Mesenchymal stem cell (in vitro differentiated cells and primary cell): ENCODE measurements at regions not wholly inside any gene's neighbourhood (a gene's known extent, or its start where the extent isn't known, plus 50 kb on each side); places are given as distances from the start of the nearest gene placed in this dataset.
"Not testable (repeated sequence)": the region's sequence is repeated elsewhere in the genome, so short reads cannot be mapped to it uniquely, and the experiment has no call there.

Experiments
- DNase-seq: peaks from one replicate; pipeline ENCODE4 v3.0.0-alpha.2; 2013
- H2AFZ ChIP-seq: one replicate; pipeline ENCODE4 v1.6.1; 2013; ENCODE audit warnings: low read depth, mild to moderate bottlenecking, control low read depth, inconsistent platforms, low read length, moderate library complexity
- H2AK5ac ChIP-seq: 2 replicates; pipeline ENCODE4 v1.6.1; 2013; ENCODE audit warnings: low read length, moderate library complexity, mild to moderate bottlenecking, inconsistent platforms; ENCODE audit not compliant: severe bottlenecking
- H2BK120ac ChIP-seq: one replicate; pipeline ENCODE4 v1.6.1; 2013; ENCODE audit warnings: low read depth, mild to moderate bottlenecking, inconsistent platforms, low read length, moderate library complexity
- H2BK12ac ChIP-seq, 2 experiments: one replicate each; pipeline ENCODE4 v1.6.1; 2013; ENCODE audit warnings: inconsistent platforms in 2 of 2, low read length in 2 of 2, mild to moderate bottlenecking in 2 of 2, moderate library complexity in 2 of 2, control low read depth in 1 of 2
- H2BK15ac ChIP-seq: one replicate; pipeline ENCODE4 v1.6.1; 2013; ENCODE audit warnings: mild to moderate bottlenecking, low read depth, inconsistent platforms; ENCODE audit not compliant: poor library complexity, severe bottlenecking
- H2BK5ac ChIP-seq: 2 replicates; pipeline ENCODE4 v1.6.1; 2013; ENCODE audit warnings: low read depth, mild to moderate bottlenecking, low read length, control low read depth, inconsistent platforms; ENCODE audit not compliant: poor library complexity, severe bottlenecking
- H3K14ac ChIP-seq, 2 experiments: one replicate each; pipeline ENCODE4 v1.6.1; 2013; ENCODE audit warnings: inconsistent platforms in 2 of 2, low read length in 2 of 2, control low read depth in 1 of 2, mild to moderate bottlenecking in 1 of 2, moderate library complexity in 1 of 2
- H3K18ac ChIP-seq, 2 experiments: one replicate each; pipeline ENCODE4 v1.6.1; 2013; ENCODE audit warnings: inconsistent platforms in 2 of 2, low read length in 2 of 2, control low read depth in 1 of 2, low read depth in 1 of 2, mild to moderate bottlenecking in 1 of 2
- H3K23ac ChIP-seq, 2 experiments: one replicate each; pipeline ENCODE4 v1.6.1; 2013; ENCODE audit warnings: inconsistent platforms in 2 of 2, low read length in 2 of 2, mild to moderate bottlenecking in 2 of 2, moderate library complexity in 2 of 2, control low read depth in 1 of 2
- H3K27ac ChIP-seq: 2 replicates; pipeline ENCODE4 v1.5.1; 2013; ENCODE audit warnings: mild to moderate bottlenecking, moderate library complexity, low read length, control low read depth, inconsistent platforms; ENCODE audit not compliant: poor library complexity, severe bottlenecking
- H3K27me3 ChIP-seq, 2 experiments: 2 replicates each; pipeline versions ENCODE4 v1.6.1 to v1.7.0; 2013; ENCODE audit warnings: low read length in 2 of 2, mild to moderate bottlenecking in 2 of 2, moderate library complexity in 2 of 2, control low read depth in 1 of 2, inconsistent platforms in 1 of 2; ENCODE audit not compliant: control insufficient read depth in 1 of 2, insufficient read depth in 1 of 2
- H3K36me3 ChIP-seq, 2 experiments: 2 replicates each; pipeline versions ENCODE4 v1.6.1 to v1.7.0; 2013; ENCODE audit warnings: low read length in 2 of 2, control low read depth in 1 of 2, inconsistent platforms in 1 of 2, low read depth in 1 of 2, mild to moderate bottlenecking in 1 of 2; ENCODE audit not compliant: insufficient read depth in 2 of 2, control insufficient read depth in 1 of 2
- H3K4ac ChIP-seq, 2 experiments: one replicate each; pipeline ENCODE4 v1.6.1; 2013; ENCODE audit warnings: inconsistent platforms in 2 of 2, low read length in 2 of 2, mild to moderate bottlenecking in 2 of 2, moderate library complexity in 2 of 2, control low read depth in 1 of 2, low read depth in 1 of 2
- H3K4me1 ChIP-seq: 2 replicates; pipeline ENCODE4 v1.6.1; 2013; ENCODE audit warnings: low read depth, low read length, control low read depth; ENCODE audit not compliant: control insufficient read depth, insufficient read depth
- H3K4me2 ChIP-seq: 2 replicates; pipeline ENCODE4 v1.6.1; 2013; ENCODE audit warnings: low read length, mild to moderate bottlenecking, inconsistent platforms; ENCODE audit not compliant: poor library complexity, severe bottlenecking
- H3K4me3 ChIP-seq, 2 experiments: 2 replicates each; pipeline versions ENCODE4 v1.5.1 to v1.7.0; 2013; ENCODE audit warnings: low read length in 2 of 2, mild to moderate bottlenecking in 2 of 2, control low read depth in 1 of 2, low read depth in 1 of 2; ENCODE audit not compliant: insufficient read depth in 1 of 2
- H3K79me1 ChIP-seq: replicated peaks from 2 replicates; pipeline ENCODE4 v1.6.1; 2013; ENCODE audit warnings: mild to moderate bottlenecking, control low read depth, low read length, inconsistent platforms; ENCODE audit not compliant: poor library complexity, severe bottlenecking
- H3K9ac ChIP-seq: 2 replicates; pipeline ENCODE4 v1.7.0; 2013; ENCODE audit warnings: mild to moderate bottlenecking, low read length, moderate library complexity
- H3K9me3 ChIP-seq: 2 replicates; pipeline ENCODE4 v1.7.0; 2013; ENCODE audit warnings: mild to moderate bottlenecking, low read length; ENCODE audit not compliant: control insufficient read depth
- H4K8ac ChIP-seq: one replicate; pipeline ENCODE4 v1.6.1; 2013; ENCODE audit warnings: inconsistent platforms, mild to moderate bottlenecking, low read length, moderate library complexity
- H4K91ac ChIP-seq: one replicate; pipeline ENCODE4 v1.6.1; 2013; ENCODE audit warnings: mild to moderate bottlenecking, low read length, inconsistent platforms
- WGBS: methylation state at CpG from one replicate; pipeline ENCODE4 v1.1.7; 2013; ENCODE audit warnings: mixed read lengths; 5-methylcytosine and 5-hydroxymethylcytosine counted together

DNA sequence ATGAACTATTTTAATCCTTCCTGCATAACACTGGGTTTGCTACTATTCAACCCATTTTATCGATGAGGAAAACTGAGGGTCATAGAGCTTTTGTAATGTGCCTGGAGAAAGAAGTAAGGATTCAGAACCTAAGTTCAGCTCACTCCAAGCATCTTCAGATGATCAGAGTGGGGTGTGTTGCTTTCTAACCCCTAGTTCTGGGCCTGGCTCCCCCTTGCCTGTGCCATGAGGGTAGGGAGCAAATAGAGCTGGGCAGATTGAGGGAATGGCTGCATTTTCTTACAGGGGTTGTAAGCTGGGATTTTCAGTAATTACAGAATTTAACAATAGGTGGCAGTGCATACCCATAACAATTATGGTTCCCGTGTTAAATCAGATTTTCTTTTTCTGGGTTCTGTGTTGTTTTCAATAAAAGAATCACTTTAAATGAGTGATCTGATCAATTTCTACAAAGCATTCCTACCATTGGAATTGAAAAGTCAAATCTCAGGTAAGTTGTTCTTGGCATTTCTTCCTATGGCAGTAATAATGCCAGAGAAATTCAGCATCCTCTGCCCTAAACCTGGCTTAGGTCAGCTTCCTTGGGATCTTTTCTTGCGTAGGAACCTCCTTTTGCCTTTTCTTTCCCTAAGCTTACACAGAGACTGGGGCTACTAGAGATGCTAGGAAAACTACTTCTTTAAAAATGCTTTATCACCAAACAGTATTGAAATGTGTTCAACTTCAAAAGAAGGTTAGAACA is 103.8 kb upstream of the IL12A start:
- Histone ChIP-seq H2BK120ac (no peak overlapping the region), H3K4ac (peak overlapping the region in 1 of 2 experiments; percentile 46), H3K18ac (peak overlapping the region in 1 of 2 experiments; percentile 95), H2BK15ac (no peak overlapping the region), H3K9ac (no peak overlapping the region), H2BK5ac (no peak overlapping the region), H3K27me3 (no peaks in the 10 kb centered on the region), H3K9me3 (no peaks in the 10 kb centered on the region), H3K27ac (no peak overlapping the region), H3K4me3 (no peak overlapping the region), H3K36me3 (peaks cover 5 to 21% of the 10 kb centered on the region in 2 experiments), H4K91ac (peak overlapping the region; percentile 82), H2BK12ac (peak overlapping the region in 1 of 2 experiments; percentile 88), H3K4me1 (peaks cover 12% of the 10 kb centered on the region), H2AFZ (no peak overlapping the region), H3K4me2 (no peak overlapping the region), H3K23ac (no peak overlapping the region), H4K8ac (no peak overlapping the region), H3K79me1 (peaks cover 27% of the 10 kb centered on the region), H2AK5ac (no peak overlapping the region), H3K14ac (no peak overlapping the region)
- DNase-seq = peak; percentile 60
- WGBS = 100% methylated on average over 2 of the region's 3 CpGs

DNA sequence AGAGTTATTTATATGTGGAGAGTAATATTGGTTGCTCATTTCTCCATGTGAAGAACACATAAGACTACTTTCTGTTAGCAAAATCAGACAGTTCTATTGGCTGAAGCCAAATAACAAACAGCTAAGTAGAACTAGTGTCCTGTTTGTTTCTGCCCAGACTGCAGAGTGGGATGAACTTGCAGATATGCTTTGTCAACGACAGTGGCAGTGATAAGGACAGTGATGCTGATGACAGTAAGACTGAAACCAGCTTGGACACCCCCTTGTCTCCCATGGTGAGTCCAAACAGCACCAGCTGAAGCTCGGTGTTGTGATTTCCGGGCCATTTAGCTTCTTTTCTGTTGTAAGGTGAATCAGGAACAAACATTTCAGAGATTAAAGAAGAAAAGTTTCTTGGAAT is 102.6 kb upstream of the IL12A start:
- Histone ChIP-seq H3K79me1 (peaks cover 27% of the 10 kb centered on the region), H2AK5ac (peak overlapping the region; percentile 70), H3K9me3 (no peaks in the 10 kb centered on the region), H3K4me3 (no peak overlapping the region), H4K91ac (no peak overlapping the region), H4K8ac (no peak overlapping the region), H3K23ac (no peak overlapping the region), H3K18ac (peak overlapping the region in 1 of 2 experiments; percentile 56), H2BK12ac (no peak overlapping the region), H3K4ac (no peak overlapping the region), H2BK15ac (peak overlapping the region; percentile 57), H3K27me3 (no peaks in the 10 kb centered on the region), H2BK5ac (no peak overlapping the region), H3K14ac (peak overlapping the region in 1 of 2 experiments; percentile 18), H3K36me3 (peaks cover 7 to 21% of the 10 kb centered on the region in 2 experiments), H3K4me1 (peaks cover 12% of the 10 kb centered on the region), H3K9ac (peak overlapping the region; percentile 1), H2AFZ (no peak overlapping the region), H3K27ac (no peak overlapping the region), H2BK120ac (no peak overlapping the region), H3K4me2 (no peak overlapping the region)
- 77% methylated on average over 2 of the region's 3 CpGs for WGBS
- DNase-seq = no peak

DNA sequence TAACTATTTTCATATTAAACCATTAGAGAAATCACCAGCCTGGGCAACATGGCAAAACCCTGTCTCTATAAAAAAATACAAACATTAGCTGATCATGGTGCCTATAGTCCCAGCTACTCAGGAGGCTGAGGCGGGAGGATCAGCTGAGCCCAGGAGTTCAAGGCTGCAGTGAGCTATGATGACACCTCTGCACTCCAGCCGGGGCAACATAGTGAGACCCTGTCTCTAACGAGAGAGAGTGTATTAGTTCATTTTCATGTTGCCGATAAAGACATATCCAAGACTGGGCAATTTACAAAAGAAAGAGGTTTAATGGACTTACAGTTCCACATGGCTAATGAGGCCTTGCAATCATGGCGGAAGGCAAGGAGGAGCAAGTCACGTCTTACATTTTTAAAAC is 102.1 kb upstream of the IL12A start:
- H2BK15ac ChIP-seq, H3K14ac ChIP-seq, H3K9ac ChIP-seq, H3K4ac ChIP-seq, H2BK120ac ChIP-seq, H3K27ac ChIP-seq, H3K27me3 ChIP-seq, H3K18ac ChIP-seq, H3K23ac ChIP-seq, H2BK5ac ChIP-seq, H2BK12ac ChIP-seq, H4K8ac ChIP-seq, H4K91ac ChIP-seq, H2AFZ ChIP-seq, H3K9me3 ChIP-seq, H3K4me3 ChIP-seq, DNase-seq, H3K4me2 ChIP-seq, H2AK5ac ChIP-seq: not testable (repeated sequence)
- WGBS = 97% methylated on average over 5 of the region's 6 CpGs
- peaks cover 8 to 21% of the 10 kb centered on the region in 2 experiments for H3K36me3 ChIP-seq
- peaks cover 12% of the 10 kb centered on the region for H3K4me1 ChIP-seq
- peaks cover 30% of the 10 kb centered on the region for H3K79me1 ChIP-seq

DNA sequence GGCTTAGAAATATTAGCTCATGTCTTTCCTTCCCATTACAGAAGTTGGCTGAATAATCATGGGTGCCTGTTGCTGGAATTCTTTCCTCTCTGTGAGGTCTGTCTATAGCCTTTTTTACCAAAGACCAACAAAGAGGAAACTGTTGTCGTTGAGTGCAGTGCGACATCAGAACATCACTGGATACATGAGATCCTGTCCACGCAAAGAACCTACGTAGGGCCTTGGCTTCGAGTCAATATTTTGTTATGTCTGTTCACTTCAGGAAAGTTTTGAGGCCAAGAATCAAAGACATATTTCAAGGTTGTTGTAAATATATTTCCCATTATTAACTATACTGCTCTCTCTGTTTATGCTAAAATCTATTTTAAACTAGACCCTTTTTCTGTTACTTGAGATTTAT is 101.5 kb upstream of the IL12A start:
- Histone ChIP-seq H2AK5ac (no peak overlapping the region), H3K18ac (no peak overlapping the region), H4K8ac (no peak overlapping the region), H3K4me3 (no peak overlapping the region), H2AFZ (no peak overlapping the region), H3K27ac (no peak overlapping the region), H3K14ac (no peak overlapping the region), H3K4me1 (peaks cover 11% of the 10 kb centered on the region), H2BK15ac (no peak overlapping the region), H2BK120ac (no peak overlapping the region), H3K23ac (no peak overlapping the region), H3K9ac (no peak overlapping the region), H3K36me3 (peaks cover 8 to 21% of the 10 kb centered on the region in 2 experiments), H2BK12ac (no peak overlapping the region), H2BK5ac (no peak overlapping the region), H3K79me1 (peaks cover 29% of the 10 kb centered on the region), H3K4ac (no peak overlapping the region), H3K27me3 (no peaks in the 10 kb centered on the region), H4K91ac (no peak overlapping the region), H3K4me2 (no peak overlapping the region), H3K9me3 (no peaks in the 10 kb centered on the region)
- WGBS = 98% methylated on average over 4 of the region's 5 CpGs
- no peak for DNase-seq
